Activated CD4-positive, alpha-beta T cell treated with anti-CD3 and anti-CD28 coated beads for 36 hours (primary cell): ENCODE measurements at regions not wholly inside any gene's neighbourhood (a gene's known extent, or its start where the extent isn't known, plus 50 kb on each side); places are given as distances from the start of the nearest gene placed in this dataset.

ENCODE experiments used
- ATAC-seq: fragments of 200-7000 bp; cut with Tn5 transposase; one replicate; pipeline ENCODE4 v1.10.0; 2021; ENCODE audit warnings: mild to moderate bottlenecking, moderate library complexity
- CTCF ChIA-PET: fragments of 350-600 bp; sonication (Branson Sonifier 250); formaldehyde crosslinking; loops from one replicate; lab custom pipeline; 2021; ENCODE audit warnings: antibody characterized with exemption; lab: Charles Lee
- POLR2A ChIA-PET: fragments of 350-600 bp; sonication (Branson Sonifier 250); formaldehyde crosslinking; loops from one replicate; lab custom pipeline; 2021; ENCODE audit warnings: antibody characterized with exemption, inconsistent platforms; lab: Charles Lee
- DNase-seq: peaks from one replicate; pipeline ENCODE4 v3.0.0-alpha.2; 2020
- H3K27ac Mint-ChIP-seq: one replicate; pipeline ENCODE4 v1.8.0; 2021; ENCODE audit warnings: mixed read lengths
- H3K27me3 Mint-ChIP-seq: one replicate; pipeline ENCODE4 v1.8.0; 2021; ENCODE audit warnings: mixed read lengths
- H3K36me3 Mint-ChIP-seq: one replicate; pipeline ENCODE4 v1.8.0; 2021; ENCODE audit warnings: low read depth, mixed read lengths
- H3K4me1 Mint-ChIP-seq: one replicate; pipeline ENCODE4 v1.8.0; 2021; ENCODE audit warnings: mixed read lengths
- H3K4me3 Mint-ChIP-seq: one replicate; pipeline ENCODE4 v1.8.0; 2021; ENCODE audit warnings: mild to moderate bottlenecking, moderate library complexity, mixed read lengths
- H3K9me3 Mint-ChIP-seq: one replicate; pipeline ENCODE4 v1.8.0; 2021; ENCODE audit warnings: low read depth, mixed read lengths
- intact Hi-C, 2 experiments: fragments of 100-400 bp; cut with DNase I in 1 of 2; cut with micrococcal nuclease in 1 of 2; formaldehyde crosslinking; loops; one replicate each; pipeline versions ENCODE4 v1.14.2 to v1.15.1; 2022 to 2024; cut with DNase I, micrococcal nuclease

DNA sequence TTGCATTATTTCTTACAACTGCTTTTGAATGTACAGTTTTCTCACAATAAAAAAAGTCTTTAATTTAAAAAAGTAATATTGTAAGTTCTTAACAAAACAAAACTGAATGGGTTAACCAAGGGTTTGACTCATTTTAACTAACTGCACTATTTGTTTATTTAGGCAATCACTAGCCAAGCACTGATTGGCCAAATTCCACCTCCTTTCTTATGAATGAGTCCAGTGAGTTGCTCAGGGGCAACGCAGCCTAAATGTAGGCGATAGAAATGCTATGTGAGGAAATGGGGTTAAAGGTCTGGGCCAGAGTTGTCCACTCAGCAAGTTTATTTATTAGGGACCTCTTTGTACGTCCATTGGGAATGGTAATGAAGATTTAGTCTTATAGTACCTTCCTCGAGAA, 89.6 kb upstream of the MAF start:
- ChIA-PET CTCF (interaction anchor here (0.6 kb wide), 1 partner anchor 57 kb away, joined by 3 read pairs; no protein-coding TSS in a partner anchor), POLR2A (no interaction called here)
- H3K27me3 Mint-ChIP-seq: no peaks in the 10 kb centered on the region
- ATAC-seq (no peak), DNase-seq (no peak)
- intact Hi-C loops: no loop called here
- no peak overlapping the region for H3K27ac Mint-ChIP-seq
- H3K4me3 Mint-ChIP-seq: no peak overlapping the region
- H3K9me3 Mint-ChIP-seq: peaks cover 9% of the 10 kb centered on the region
- no peaks in the 10 kb centered on the region for H3K36me3 Mint-ChIP-seq
- H3K4me1 Mint-ChIP-seq: no peaks in the 10 kb centered on the region

DNA sequence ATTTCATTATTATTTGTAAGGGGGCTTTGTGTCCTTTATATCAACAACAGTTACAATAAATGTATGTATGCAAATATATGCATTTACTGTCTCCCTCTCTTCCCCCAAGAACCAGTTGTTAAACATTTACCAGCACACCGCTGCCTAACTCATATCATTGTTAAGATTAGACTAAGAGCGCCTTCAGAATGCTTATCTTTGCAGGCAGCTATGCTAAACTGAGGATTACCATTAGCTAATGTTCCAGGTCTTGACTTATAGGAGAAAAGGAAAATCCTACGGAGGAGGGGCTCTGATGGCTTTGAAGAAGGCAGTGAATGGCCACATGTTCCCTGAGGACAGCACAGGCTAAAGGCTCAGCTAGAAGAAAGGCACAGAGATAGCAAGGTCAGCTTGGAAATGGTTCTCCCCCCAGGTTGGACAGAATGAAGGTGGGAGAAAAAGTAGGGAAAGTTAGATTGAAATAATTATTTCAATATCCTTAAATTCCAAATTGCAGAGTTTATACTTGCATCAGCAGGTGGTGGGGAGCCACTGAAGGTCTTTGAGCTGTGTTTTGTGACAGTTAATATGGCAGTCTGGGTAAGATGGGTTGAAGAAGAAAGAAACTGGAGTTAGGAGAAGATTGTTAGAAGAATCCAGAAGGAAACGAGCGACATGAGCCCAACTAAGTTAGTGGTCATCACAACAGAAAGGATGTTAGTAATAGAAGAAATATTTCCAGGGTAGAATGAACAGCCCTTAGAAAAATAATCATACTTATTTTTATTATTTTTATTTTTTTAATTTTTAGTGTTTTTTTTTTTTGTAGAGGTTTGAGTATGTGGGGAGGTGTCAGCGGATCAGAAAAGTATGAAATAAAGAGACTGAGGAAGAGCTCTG, 87.0 kb upstream of the MAF start:
- ATAC-seq: no peak

DNA sequence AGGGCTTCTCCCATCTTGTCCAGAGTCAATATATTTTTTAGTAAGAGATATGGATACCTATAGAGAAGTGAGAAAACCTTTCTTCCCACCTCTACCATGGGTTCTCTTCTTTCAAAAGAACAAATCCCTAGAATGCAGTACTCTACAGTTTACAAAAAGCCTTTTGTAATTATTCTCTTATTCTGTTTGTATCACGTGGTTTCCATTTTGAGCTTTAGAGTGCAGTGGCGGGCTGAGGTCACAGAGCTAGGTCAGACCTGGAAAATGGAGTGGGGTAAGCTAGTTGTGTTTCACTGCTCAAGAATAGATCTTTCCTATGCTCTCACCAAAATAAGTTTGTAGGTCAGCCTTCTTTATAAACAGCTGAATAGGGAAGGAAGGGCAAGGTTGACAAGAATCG, 85.3 kb upstream of the MAF start:
- Mint-ChIP-seq H3K27ac (no peak overlapping the region), H3K27me3 (no peaks in the 10 kb centered on the region), H3K9me3 (no peaks in the 10 kb centered on the region), H3K4me1 (no peaks in the 10 kb centered on the region), H3K4me3 (no peak overlapping the region), H3K36me3 (no peaks in the 10 kb centered on the region)
- CTCF ChIA-PET: no interaction called here
- intact Hi-C loops: no loop called here
- POLR2A ChIA-PET: no interaction called here
- DNase-seq: no peak
- no peak for ATAC-seq

More for the DNA sequence above, 87.0 kb upstream of the MAF start:
- Mint-ChIP-seq H3K36me3 (no peaks in the 10 kb centered on the region), H3K4me1 (no peaks in the 10 kb centered on the region), H3K4me3 (no peak overlapping the region), H3K27me3 (no peaks in the 10 kb centered on the region), H3K9me3 (no peaks in the 10 kb centered on the region), H3K27ac (no peak overlapping the region)
- POLR2A ChIA-PET: no interaction called here
- intact Hi-C loops: no loop called here
- CTCF ChIA-PET: interaction anchor here (0.6 kb wide), 1 partner anchor 13 kb away, joined by 3 read pairs; no protein-coding TSS in a partner anchor
- DNase-seq: no peak

DNA sequence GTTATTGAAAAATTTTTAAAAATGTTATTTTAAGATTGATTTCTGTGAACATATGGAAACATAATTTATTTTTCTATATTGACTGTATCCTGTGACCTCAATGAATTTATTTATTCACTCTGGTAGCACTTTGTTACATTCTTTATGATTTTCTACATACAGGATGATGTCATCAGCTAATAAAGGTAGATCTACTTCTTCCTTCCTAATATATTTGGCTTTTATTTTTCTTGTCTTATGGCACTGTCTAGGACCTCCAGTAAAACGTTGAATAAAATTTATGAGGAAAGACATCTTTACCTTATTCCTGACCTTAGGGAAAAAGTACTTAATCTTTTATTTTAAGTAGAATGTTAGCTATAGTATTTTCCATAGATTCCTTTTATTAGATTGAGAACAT, 78.8 kb upstream of the MAF start:
- no peaks in the 10 kb centered on the region for H3K36me3 Mint-ChIP-seq
- intact Hi-C loops: no loop called here
- no peaks in the 10 kb centered on the region for H3K27me3 Mint-ChIP-seq
- H3K4me1 Mint-ChIP-seq: no peaks in the 10 kb centered on the region
- ChIA-PET CTCF (interaction anchor here (0.8 kb wide), 1 partner anchor 77 kb away, joined by 3 read pairs; no protein-coding TSS in a partner anchor), POLR2A (no interaction called here)
- H3K27ac Mint-ChIP-seq: no peak overlapping the region
- no peaks in the 10 kb centered on the region for H3K9me3 Mint-ChIP-seq
- DNase-seq: no peak
- ATAC-seq: no peak
- H3K4me3 Mint-ChIP-seq: no peak overlapping the region

DNA sequence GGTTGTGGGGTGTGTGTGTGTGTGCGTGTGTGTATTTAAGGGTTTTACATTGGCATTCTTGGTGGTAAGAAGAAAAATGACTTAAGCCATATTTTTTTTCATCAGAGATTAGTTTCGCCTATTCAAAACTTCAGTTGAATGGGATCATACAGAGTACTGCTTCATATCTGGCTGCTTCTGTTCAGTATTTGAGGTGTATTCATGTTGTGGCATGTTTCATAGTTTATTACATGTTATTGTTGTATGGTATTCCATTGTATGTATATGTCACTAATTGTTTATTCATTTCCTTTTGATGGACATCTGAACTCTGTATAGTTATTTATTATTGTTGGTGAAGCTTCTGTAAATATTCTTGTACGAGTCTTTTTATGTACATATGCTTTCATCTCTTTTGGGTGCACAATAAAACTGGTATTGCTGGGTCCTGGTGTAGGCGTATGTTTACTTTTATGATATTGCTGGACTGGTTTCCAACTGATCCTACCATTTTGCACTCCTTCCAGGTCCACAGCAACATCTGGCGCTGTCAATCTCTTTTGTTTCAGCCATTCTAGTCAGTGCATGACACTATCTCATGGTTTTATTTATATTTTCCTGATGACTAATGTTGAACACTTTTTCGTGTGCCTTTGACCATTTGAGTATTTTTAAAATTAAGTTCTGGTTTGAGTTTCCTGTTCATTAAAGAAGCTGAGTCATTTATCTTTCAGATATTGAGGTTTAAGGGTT, 77.4 kb upstream of the MAF start:
- Mint-ChIP-seq H3K36me3 (no peaks in the 10 kb centered on the region), H3K4me3 (no peak overlapping the region), H3K9me3 (no peaks in the 10 kb centered on the region), H3K4me1 (no peaks in the 10 kb centered on the region), H3K27me3 (no peaks in the 10 kb centered on the region), H3K27ac (no peak overlapping the region)
- DNase-seq: no peak
- no peak for ATAC-seq
- ChIA-PET POLR2A (no interaction called here), CTCF (no interaction called here)
- intact Hi-C loops: no loop called here

DNA sequence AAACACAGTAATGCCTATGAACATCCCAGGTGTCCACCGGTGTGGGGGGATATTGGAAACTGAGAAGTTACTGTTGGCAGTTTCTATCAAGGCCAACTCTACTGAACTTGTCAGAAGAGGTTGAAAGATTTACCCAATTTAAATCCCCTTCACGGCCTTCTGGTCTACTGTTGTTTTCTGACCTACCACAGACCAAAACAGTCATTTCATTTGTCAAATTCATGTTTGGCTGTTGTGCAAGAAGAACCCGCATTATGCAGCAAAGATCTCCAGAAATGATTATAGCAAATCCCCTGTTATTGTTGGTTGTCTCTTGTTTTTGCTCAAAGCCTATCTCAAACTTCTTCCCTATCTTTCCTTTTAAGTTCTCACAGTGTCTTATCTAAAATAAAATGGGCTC, 73.1 kb upstream of the MAF start:
- ATAC-seq: no peak
- ChIA-PET CTCF (no interaction called here), POLR2A (no interaction called here)
- no peak overlapping the region for H3K4me3 Mint-ChIP-seq
- no peaks in the 10 kb centered on the region for H3K36me3 Mint-ChIP-seq
- H3K27me3 Mint-ChIP-seq: peaks cover 1% of the 10 kb centered on the region
- no peaks in the 10 kb centered on the region for H3K4me1 Mint-ChIP-seq
- H3K9me3 Mint-ChIP-seq: peaks cover 5% of the 10 kb centered on the region
- intact Hi-C loops: no loop called here
- DNase-seq: no peak
- no peak overlapping the region for H3K27ac Mint-ChIP-seq

DNA sequence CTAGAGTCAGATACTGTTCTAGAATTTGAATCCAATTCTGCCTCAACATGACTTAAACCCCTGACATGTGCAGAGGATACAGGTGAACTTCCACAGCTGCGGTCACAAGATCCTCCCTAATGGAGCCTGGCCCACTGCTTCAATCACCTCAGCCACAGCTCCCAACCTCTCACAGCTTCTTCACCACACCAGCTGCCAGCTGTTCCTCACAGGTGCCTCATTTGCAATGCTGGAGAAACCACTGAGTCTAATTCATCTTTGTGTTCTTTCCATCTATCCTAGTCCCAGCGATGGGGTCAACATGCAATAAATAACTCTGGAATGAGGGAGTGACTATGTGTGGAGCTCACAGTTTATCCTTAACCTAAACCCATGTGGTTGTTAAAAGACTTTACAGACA, 72.0 kb upstream of the MAF start:
- ChIA-PET CTCF (no interaction called here), POLR2A (no interaction called here)
- H3K4me3 Mint-ChIP-seq: no peak overlapping the region
- ATAC-seq: no peak
- H3K27ac Mint-ChIP-seq: no peak overlapping the region
- H3K27me3 Mint-ChIP-seq: peaks cover 3% of the 10 kb centered on the region
- intact Hi-C loops: no loop called here
- no peaks in the 10 kb centered on the region for H3K36me3 Mint-ChIP-seq
- no peak for DNase-seq
- H3K4me1 Mint-ChIP-seq: no peaks in the 10 kb centered on the region
- H3K9me3 Mint-ChIP-seq: peaks cover 7% of the 10 kb centered on the region

DNA sequence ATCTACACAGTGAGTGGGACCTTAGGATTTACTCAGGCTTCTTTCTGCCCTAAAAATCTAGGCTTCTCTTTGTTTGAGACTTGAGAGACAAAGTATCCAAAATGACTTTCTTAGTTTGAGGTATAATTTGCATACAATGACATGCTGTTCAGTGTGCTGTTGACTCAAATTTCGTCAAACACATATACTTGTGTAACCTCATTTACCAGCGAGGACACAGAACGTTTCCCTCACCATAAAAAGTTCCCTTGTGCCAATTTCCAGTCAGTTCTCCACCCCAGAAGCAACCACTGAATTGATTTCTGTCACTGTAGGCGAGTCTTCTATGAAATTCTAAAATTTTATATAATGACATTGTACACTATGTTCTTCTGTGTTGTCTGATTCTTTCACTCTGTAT, 68.0 kb upstream of the MAF start:
- Mint-ChIP-seq H3K4me1 (no peaks in the 10 kb centered on the region), H3K27me3 (peaks cover 6% of the 10 kb centered on the region), H3K36me3 (no peaks in the 10 kb centered on the region), H3K4me3 (no peak overlapping the region), H3K27ac (no peak overlapping the region), H3K9me3 (peaks cover 7% of the 10 kb centered on the region)
- ChIA-PET POLR2A (no interaction called here), CTCF (no interaction called here)
- ATAC-seq: no peak
- DNase-seq: peak; percentile 8
- intact Hi-C loops: no loop called here

DNA sequence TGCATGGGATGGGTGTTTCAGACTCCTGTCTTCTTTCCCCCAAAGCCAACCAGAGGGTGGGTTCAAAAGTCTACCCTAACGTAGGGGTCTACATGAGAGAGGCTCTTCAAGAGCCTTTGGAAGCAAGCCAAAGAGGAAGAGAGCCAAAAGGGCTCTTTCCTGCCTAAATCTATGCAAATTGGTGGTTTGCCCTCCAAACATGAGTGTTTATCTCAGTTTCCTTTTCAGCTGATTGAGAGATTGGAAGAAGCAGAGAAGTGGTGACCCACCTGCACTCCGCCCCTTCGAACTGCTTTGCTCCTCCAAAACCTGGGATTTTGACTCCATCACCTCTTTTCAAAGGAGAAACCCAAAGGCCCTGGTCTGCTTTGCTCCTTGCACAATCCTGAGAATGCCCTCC, 65.4 kb upstream of the MAF start:
- ATAC-seq: no peak
- DNase-seq: no peak
- Mint-ChIP-seq H3K36me3 (no peaks in the 10 kb centered on the region), H3K27me3 (peaks cover 8% of the 10 kb centered on the region), H3K27ac (no peak overlapping the region), H3K4me1 (no peaks in the 10 kb centered on the region), H3K4me3 (no peak overlapping the region), H3K9me3 (peaks cover 7% of the 10 kb centered on the region)
- intact Hi-C loops: no loop called here
- POLR2A ChIA-PET: no interaction called here
- CTCF ChIA-PET: no interaction called here

DNA sequence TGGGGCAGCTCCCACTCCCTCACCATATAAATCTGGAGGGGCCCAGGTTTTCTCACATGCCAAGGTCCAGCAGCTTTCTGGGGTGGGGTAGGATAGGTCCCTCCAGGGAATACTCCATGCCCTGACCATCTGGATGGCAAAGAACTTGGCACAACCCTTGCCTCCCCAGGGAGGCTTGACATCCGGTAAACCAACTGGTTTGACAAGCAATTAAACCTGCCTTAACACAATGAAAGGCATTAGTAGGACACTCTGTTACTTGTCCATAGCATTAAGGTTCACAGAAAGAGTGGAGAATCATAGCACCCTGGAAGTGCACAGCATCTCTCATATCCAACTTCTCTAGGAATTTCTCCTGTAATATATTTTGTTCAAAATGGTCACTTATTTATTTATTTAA, 63.9 kb upstream of the MAF start:
- CTCF ChIA-PET: interaction anchor here (0.9 kb wide), 1 partner anchor 519 kb away, joined by 4 read pairs; no protein-coding TSS in a partner anchor
- no peak overlapping the region for H3K27ac Mint-ChIP-seq
- POLR2A ChIA-PET: no interaction called here
- ATAC-seq: no peak
- no peaks in the 10 kb centered on the region for H3K36me3 Mint-ChIP-seq
- intact Hi-C loops: no loop called here
- H3K4me1 Mint-ChIP-seq: no peaks in the 10 kb centered on the region
- H3K9me3 Mint-ChIP-seq: peaks cover 5% of the 10 kb centered on the region
- DNase-seq: no peak
- no peak overlapping the region for H3K4me3 Mint-ChIP-seq
- H3K27me3 Mint-ChIP-seq: peaks cover 7% of the 10 kb centered on the region

DNA sequence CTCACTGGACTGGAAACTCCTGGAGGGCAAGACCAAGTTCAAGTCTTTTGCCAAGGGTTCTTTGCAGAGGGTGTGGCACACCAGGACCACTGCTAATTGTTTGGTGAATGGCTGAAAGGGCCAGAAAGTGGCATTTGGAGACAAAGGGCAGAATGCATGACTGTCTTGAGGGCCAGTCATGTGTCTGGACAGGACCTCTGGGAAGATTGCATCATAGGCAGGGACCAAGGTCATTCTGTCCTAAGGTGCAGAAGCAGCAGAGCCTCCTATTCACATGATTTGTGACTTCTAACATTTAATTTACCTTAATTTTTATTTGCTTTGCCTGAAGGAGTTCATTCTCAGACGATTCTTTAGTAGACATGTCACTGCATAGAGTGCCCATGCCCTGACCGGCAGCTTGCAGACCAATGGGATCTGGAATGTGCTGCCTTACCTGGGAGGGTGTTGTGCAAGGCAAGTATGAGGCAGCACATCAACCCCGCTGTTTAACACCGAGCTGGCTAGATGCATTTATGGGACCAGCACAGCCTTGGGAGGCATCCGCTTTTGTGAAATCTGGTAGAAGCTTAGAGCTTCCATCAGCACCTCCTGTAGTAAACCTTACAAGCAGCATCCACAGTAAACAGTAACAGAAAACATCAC, 62.3 kb upstream of the MAF start:
- DNase-seq (no peak), ATAC-seq (no peak)
- Mint-ChIP-seq H3K36me3 (no peaks in the 10 kb centered on the region), H3K9me3 (no peaks in the 10 kb centered on the region), H3K4me3 (no peak overlapping the region), H3K4me1 (no peaks in the 10 kb centered on the region), H3K27ac (no peak overlapping the region), H3K27me3 (peaks cover 5% of the 10 kb centered on the region)
- intact Hi-C loops: no loop called here
- ChIA-PET CTCF (no interaction called here), POLR2A (no interaction called here)
